ENCODE measurements at regions not wholly inside any gene's neighbourhood (a gene's known extent, or its start where the extent isn't known, plus 50 kb on each side); places are given as distances from the start of the nearest gene placed in this dataset.

DNA sequence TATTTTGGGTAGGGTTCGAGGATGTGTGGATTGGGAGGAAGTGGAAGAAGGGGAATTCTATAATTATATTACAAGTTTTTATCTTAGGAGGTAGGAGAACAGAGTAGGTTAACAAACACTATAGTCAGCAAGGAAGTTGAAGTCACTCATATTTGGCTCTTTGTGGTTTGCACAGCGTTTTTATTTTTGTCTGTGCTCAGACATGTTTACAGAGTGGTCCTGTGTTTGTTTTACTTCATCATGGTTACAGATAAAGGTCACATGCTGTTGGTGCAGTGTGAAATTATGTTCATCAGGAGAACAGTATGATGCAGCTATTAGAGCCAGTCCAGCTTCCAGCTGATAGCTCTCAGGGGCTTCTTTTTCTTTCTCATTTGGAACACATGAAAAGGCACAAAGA is 299.9 kb upstream of the SFRP2 start:
- 19% methylated on average over 2 of the region's 2 CpGs for WGBS
- H3K27ac ChIP-seq: no peak overlapping the region
- H3K4me3 ChIP-seq: no peak overlapping the region
- no peaks in the 10 kb centered on the region for H3K27me3 ChIP-seq (replicated peaks; ENCODE audit: insufficient read depth)
- TF ChIP-seq POLR2A (IDR thresholded peaks at IDR 0.05) (no peak), POLR2AphosphoS5 (IDR thresholded peaks at IDR 0.05) (no peak)
- TF ChIP-seq, protein P1, sequence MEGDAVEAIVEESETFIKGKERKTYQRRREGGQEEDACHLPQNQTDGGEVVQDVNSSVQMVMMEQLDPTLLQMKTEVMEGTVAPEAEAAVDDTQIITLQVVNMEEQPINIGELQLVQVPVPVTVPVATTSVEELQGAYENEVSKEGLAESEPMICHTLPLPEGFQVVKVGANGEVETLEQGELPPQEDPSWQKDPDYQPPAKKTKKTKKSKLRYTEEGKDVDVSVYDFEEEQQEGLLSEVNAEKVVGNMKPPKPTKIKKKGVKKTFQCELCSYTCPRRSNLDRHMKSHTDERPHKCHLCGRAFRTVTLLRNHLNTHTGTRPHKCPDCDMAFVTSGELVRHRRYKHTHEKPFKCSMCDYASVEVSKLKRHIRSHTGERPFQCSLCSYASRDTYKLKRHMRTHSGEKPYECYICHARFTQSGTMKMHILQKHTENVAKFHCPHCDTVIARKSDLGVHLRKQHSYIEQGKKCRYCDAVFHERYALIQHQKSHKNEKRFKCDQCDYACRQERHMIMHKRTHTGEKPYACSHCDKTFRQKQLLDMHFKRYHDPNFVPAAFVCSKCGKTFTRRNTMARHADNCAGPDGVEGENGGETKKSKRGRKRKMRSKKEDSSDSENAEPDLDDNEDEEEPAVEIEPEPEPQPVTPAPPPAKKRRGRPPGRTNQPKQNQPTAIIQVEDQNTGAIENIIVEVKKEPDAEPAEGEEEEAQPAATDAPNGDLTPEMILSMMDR (IDR thresholded peaks at IDR 0.05): no peak
- no peaks in the 10 kb centered on the region for H3K4me1 ChIP-seq (replicated peaks)
- no peaks in the 10 kb centered on the region for H3K9me3 ChIP-seq
- DNase-seq (ENCODE audit: low spot score): no peak
- no peaks in the 10 kb centered on the region for H3K36me3 ChIP-seq
- intact Hi-C loops (cut with DNase I): no loop called here

GRCh38 chr4:154086247-154086646 is 297.4 kb upstream of the SFRP2 start:
- H3K9me3 ChIP-seq: no peaks in the 10 kb centered on the region
- H3K4me3 ChIP-seq: no peak overlapping the region
- DNase-seq (ENCODE audit: low spot score): no peak
- TF ChIP-seq, protein P1 (IDR thresholded peaks at IDR 0.05): no peak
- TF ChIP-seq POLR2A (IDR thresholded peaks at IDR 0.05): no peak
- H3K4me1 ChIP-seq (replicated peaks): no peaks in the 10 kb centered on the region
- 36% methylated on average over 3 of the region's 3 CpGs for WGBS
- no peak overlapping the region for H3K27ac ChIP-seq
- H3K27me3 ChIP-seq (replicated peaks; ENCODE audit: insufficient read depth): no peaks in the 10 kb centered on the region
- H3K36me3 ChIP-seq: no peaks in the 10 kb centered on the region
- intact Hi-C loops (cut with DNase I): no loop called here

GRCh38 chr4:154084864-154085263 is 296.0 kb upstream of the SFRP2 start:
- WGBS: 66% methylated on average over 1 of the region's 1 CpG
- intact Hi-C loops (cut with DNase I): no loop called here
- Histone ChIP-seq H3K27me3 (replicated peaks; ENCODE audit: insufficient read depth) (no peaks in the 10 kb centered on the region), H3K9me3 (no peaks in the 10 kb centered on the region), H3K36me3 (no peaks in the 10 kb centered on the region), H3K4me3 (no peak overlapping the region), H3K4me1 (replicated peaks) (no peaks in the 10 kb centered on the region), H3K27ac (no peak overlapping the region)
- no peak for DNase-seq (ENCODE audit: low spot score)
- no peak for TF ChIP-seq POLR2A (IDR thresholded peaks at IDR 0.05)

GRCh38 chr4:154082760-154083535 is 294.1 kb upstream of the SFRP2 start:
- H3K4me3 ChIP-seq: no peak overlapping the region
- no peak for DNase-seq (ENCODE audit: low spot score)
- H3K27ac ChIP-seq: no peak overlapping the region
- no peaks in the 10 kb centered on the region for H3K4me1 ChIP-seq (replicated peaks)
- TF ChIP-seq POLR2A (IDR thresholded peaks at IDR 0.05) (no peak), POLR2AphosphoS5 (IDR thresholded peaks at IDR 0.05) (no peak)
- TF ChIP-seq, protein P1 (IDR thresholded peaks at IDR 0.05): no peak
- H3K27me3 ChIP-seq (replicated peaks; ENCODE audit: insufficient read depth): no peaks in the 10 kb centered on the region
- H3K36me3 ChIP-seq: no peaks in the 10 kb centered on the region
- no peaks in the 10 kb centered on the region for H3K9me3 ChIP-seq
- intact Hi-C loops (cut with DNase I): no loop called here
- 85% methylated on average over 5 of the region's 5 CpGs for WGBS

GRCh38 chr4:154081391-154081790 is 292.5 kb upstream of the SFRP2 start:
- no peak overlapping the region for H3K4me3 ChIP-seq
- H3K4me1 ChIP-seq (replicated peaks): no peaks in the 10 kb centered on the region
- H3K27me3 ChIP-seq (replicated peaks; ENCODE audit: insufficient read depth): no peaks in the 10 kb centered on the region
- WGBS: 58% methylated on average over 2 of the region's 2 CpGs
- DNase-seq (ENCODE audit: low spot score): no peak
- intact Hi-C loops (cut with DNase I): no loop called here
- TF ChIP-seq POLR2AphosphoS5 (IDR thresholded peaks at IDR 0.05): no peak
- TF ChIP-seq, protein P1 (IDR thresholded peaks at IDR 0.05): no peak
- TF ChIP-seq POLR2A (IDR thresholded peaks at IDR 0.05): no peak
- H3K9me3 ChIP-seq: no peaks in the 10 kb centered on the region
- H3K36me3 ChIP-seq: no peaks in the 10 kb centered on the region
- no peak overlapping the region for H3K27ac ChIP-seq
